ENCODE measurements at regions not wholly inside any gene's neighbourhood (a gene's known extent, or its start where the extent isn't known, plus 50 kb on each side); places are given as distances from the start of the nearest gene placed in this dataset.

DNA sequence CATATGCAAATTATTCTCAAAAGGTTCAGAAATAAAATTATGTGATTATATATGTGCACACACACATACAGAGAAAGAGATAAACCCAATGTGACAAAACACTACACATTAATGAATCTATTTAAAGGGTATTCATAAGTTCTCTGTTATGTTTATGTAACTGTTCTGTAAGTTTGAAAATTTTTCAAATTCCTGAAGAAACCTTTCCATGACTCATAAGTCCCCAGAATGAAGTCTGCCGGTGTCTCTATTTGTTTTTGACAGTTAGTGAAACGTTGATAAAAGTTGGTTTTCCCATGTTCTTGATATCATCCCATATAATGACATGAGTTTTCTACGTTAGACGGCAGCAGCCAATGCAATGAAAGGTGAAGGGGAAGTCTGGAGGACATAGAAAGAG is 199.5 kb upstream of the PUM3 start:
- no peaks in the 10 kb centered on the region for H3K9me3 Mint-ChIP-seq
- no peak overlapping the region for H2BK15ac ChIP-seq (ENCODE audit: low read depth, low read length)
- no peak overlapping the region for H3K23ac ChIP-seq (ENCODE audit: insufficient read length, low read depth, low read length)

More for the DNA sequence above, 199.5 kb upstream of the PUM3 start:
- H4K5ac ChIP-seq (ENCODE audit: insufficient read length, low read depth, low read length) = no peak overlapping the region
- H3K4ac ChIP-seq (ENCODE audit: low read depth, low read length) = no peak overlapping the region
- no peak overlapping the region for H4K91ac ChIP-seq (ENCODE audit: insufficient read length, low read depth, low read length)
- H3T11ph ChIP-seq (ENCODE audit: low read length) = no peak overlapping the region
- H3K27me3 Mint-ChIP-seq (ENCODE audit: low read depth) = no peaks in the 10 kb centered on the region
- no peaks in the 10 kb centered on the region for H3K79me1 ChIP-seq (ENCODE audit: insufficient read depth, low read depth, low read length, poor library complexity, severe bottlenecking)
- H3K27ac Mint-ChIP-seq = no peak overlapping the region
- no peak for DNase-seq
- no peak overlapping the region for H2AK5ac ChIP-seq (ENCODE audit: insufficient read length, low read length)
- H3K56ac ChIP-seq (ENCODE audit: insufficient read length, low read depth, low read length) = no peak overlapping the region
- no peaks in the 10 kb centered on the region for H3K36me3 Mint-ChIP-seq (ENCODE audit: insufficient read depth in 1 of 3, low read depth in 3 of 3)
- H3K18ac ChIP-seq (ENCODE audit: insufficient read length, low read depth, low read length) = no peak overlapping the region
- no peak for TF ChIP-seq CTCF (conservative IDR thresholded peaks at IDR 0.05)
- no peak overlapping the region for H3K4me3 Mint-ChIP-seq
- no peak overlapping the region for H4K8ac ChIP-seq (replicated peaks; ENCODE audit: insufficient read length, low read depth, low read length)
- H3K27me3 ChIP-seq (ENCODE audit: insufficient read depth, low read length) = no peaks in the 10 kb centered on the region
- no peak overlapping the region for H2BK120ac ChIP-seq (ENCODE audit: low read depth, low read length, poor library complexity, severe bottlenecking)
- WGBS (ENCODE audit: extremely low coverage, insufficient read length, low lambda C conversion rate) = no CpG with 5 or more reads among the region's 4 CpGs
- no peak overlapping the region for H3K27ac ChIP-seq (ENCODE audit: insufficient read length, low read depth, low read length)
- no peak overlapping the region for H3K4me2 ChIP-seq (ENCODE audit: insufficient read depth, insufficient read length, low read length)
- H3K4me1 ChIP-seq (ENCODE audit: insufficient read depth, low read length) = no peaks in the 10 kb centered on the region
- H2BK20ac ChIP-seq (ENCODE audit: low read depth, low read length, poor library complexity, severe bottlenecking) = no peak overlapping the region
- H3K23me2 ChIP-seq (ENCODE audit: insufficient read length, low read depth, low read length, poor library complexity, severe bottlenecking) = no peaks in the 10 kb centered on the region
- no peak overlapping the region for H2BK12ac ChIP-seq (ENCODE audit: insufficient read length, low read depth, low read length)
- H2AFZ ChIP-seq (ENCODE audit: low read length) = no peak overlapping the region
- no peaks in the 10 kb centered on the region for H3K9me3 ChIP-seq (ENCODE audit: control insufficient read depth, low read depth, low read length)
- H3K79me2 ChIP-seq (ENCODE audit: insufficient read depth, low read length) = no peaks in the 10 kb centered on the region
- H4K20me1 ChIP-seq (ENCODE audit: control insufficient read depth, insufficient read depth, insufficient read length) = no peaks in the 10 kb centered on the region
- H2BK5ac ChIP-seq (ENCODE audit: insufficient read length, low read length) = no peak overlapping the region
- no peak overlapping the region for H3K14ac ChIP-seq (ENCODE audit: insufficient read depth, low read length)
- H3K4me1 Mint-ChIP-seq = peaks cover 0 to 2% of the 10 kb centered on the region in 2 experiments; a peak in 1 of 4 replicates
- no peak overlapping the region for H3K9ac ChIP-seq (ENCODE audit: extremely low read depth, insufficient read length, low read length)
